HG03039 (cell line): ENCODE measurements at regions not wholly inside any gene's neighbourhood (a gene's known extent, or its start where the extent isn't known, plus 50 kb on each side); places are given as distances from the start of the nearest gene placed in this dataset.
"Not testable (repeated sequence)": the region's sequence is repeated elsewhere in the genome, so short reads cannot be mapped to it uniquely, and the experiment has no call there.

Source experiments
- ATAC-seq: cut with Tn5 transposase; IDR thresholded peaks from one replicate; pipeline ENCODE4 v1.9.1; 2021; ENCODE audit warnings: mild to moderate bottlenecking, moderate library complexity; ENCODE audit not compliant: unreplicated experiment

DNA sequence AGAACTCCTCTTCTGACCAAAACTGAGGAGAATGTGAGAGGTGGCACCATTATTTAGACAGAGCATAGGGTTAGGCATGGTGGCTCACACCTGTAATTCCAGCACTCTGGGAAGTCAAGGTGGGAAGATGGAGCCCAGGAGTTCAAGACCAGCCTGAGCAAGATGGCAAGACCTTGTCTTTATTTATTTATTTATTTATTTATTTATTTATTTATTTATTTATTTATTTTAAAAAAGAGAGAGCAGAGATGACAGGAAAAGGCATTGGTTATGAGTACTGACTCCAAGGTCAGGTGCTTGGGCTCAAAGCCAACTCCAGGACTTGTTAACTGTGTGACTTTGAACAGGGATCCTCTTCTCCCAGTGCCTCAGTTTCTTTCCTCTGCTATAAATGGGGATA lies 217.7 kb downstream of the MEX3B start:
- no peak for ATAC-seq

DNA sequence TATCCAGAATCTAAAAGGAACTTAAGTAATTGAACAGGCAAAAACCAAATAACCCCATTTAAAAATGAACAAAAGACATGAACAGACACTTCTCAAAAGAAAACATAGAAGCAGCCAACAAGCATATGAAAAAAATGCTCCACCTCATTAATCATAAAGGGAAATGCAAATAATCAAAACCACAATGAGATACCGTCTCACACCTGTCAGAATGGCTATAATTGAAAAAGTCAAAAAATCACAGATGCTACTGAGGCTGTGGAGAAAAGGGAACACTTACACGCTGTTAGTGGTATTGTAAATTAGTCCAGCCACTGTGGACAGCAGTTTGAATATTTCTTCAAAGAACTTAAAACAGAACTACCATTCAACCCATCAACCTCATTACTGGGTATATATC lies 220.7 kb downstream of the MEX3B start:
- no peak for ATAC-seq

DNA sequence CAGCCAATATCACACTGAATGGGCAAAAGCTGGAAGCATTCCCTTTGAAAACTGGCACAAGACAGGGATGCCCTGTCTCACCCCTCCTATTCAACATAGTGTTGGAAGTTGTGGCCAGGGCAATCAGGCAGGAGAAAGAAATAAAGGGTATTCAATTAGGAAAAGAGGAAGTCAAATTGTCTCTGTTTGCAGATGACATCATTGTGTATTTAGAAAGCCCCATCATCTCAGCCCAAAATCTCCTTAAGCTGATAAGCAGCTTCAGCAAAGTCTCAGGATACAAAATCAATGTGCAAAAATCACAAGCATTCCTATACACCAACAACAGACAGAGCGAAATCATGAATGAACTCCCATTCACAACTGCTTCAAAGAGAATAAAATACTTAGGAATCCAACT lies 223.2 kb downstream of the MEX3B start:
- not testable (repeated sequence) for ATAC-seq

DNA sequence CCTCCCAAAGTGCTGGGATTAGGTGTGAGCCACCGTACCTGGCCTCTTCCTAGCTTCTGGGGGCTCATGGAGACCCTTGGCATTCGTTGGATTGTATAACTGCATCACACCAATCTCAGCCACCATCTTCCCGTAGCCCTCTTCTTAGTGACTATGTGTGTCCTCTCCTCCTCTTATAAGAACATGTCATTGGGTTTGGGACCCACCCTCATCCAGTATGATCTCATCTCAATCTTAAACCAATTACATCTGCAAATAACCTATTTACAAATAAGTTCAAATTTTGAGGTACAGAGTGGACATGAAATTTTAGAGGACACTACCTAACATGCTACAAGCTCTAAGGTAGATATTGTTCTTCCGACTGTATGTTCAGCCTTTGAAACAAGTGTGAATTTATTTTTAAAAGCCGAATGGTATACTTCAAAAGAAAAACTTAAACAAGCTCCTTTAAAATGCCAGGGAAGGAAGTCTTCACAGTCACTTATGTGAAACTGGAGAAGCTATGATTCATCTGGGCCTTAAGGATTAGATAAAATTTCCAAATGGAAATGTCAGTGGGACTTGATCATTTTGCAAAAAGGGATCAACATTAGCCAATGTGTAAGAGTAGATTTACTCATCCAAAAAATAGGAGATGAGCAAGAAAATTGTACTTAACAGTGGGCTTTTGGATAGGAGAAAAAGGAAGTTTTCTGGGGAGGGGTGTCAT lies 225.7 kb downstream of the MEX3B start:
- no peak for ATAC-seq

DNA sequence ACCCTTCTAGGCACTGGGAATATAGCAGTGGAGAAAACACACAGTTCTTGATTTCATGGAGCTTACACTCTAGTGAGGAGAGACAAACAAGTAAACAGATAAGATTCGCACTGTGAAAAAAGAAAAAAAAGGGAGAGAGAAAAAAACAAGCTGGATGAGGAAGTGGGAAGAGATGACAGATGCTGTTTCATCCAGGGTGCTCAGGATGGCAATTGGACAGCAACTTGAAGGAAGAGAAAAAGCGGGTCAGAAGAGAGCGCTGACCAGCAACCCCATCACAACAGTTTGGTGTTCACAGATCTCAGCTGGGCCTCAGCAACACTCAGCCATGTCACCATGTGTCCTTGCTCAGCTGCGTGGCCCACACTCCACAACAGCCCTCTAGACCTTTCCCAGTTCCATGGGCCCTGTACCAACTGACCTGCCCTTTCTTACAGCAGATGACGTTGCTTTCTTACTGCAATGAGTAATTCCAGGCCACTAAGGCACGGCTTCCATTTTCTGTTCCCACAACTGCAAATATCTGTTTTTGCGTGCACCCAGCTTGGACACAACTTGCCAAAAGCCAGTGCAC lies 230.8 kb downstream of the MEX3B start:
- ATAC-seq = no peak

DNA sequence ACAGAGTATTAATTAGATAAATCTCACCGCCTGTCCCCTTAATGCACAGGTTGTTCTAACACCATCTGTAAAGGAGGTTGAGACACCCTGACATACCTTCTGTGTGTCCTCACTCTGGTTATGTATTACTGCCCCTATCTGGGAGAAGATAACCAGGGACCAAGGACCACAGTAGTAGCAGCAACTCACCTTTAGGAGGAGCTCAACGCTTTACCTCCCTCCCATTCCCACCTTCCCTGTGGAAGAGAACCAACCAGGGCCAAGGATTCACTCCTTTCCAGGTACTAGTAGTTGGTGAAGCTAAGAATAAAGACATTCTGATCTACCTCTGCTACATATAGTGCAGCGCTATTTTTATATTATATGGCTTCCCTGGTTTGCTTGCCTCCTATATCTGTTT lies 232.6 kb downstream of the MEX3B start:
- ATAC-seq = no peak

DNA sequence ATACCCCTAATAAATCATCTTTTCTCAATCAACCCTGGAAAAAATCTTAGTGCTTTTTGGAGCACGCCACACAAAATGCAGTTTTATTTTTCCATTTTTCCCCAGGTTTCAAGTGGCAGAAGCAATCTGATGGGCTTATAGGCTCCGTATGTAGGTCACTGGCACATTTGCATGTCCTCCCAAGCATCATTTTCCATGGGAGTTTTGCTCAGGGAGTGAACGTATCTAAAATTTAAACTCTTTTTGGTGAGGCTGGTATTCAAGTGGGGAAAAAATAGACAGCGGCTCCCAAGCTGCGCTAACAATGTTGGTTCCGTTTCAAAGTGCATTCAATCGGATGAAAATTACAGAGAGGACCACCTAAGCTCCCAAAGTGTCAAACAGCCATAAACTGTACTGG lies 233.4 kb downstream of the MEX3B start:
- no peak for ATAC-seq

DNA sequence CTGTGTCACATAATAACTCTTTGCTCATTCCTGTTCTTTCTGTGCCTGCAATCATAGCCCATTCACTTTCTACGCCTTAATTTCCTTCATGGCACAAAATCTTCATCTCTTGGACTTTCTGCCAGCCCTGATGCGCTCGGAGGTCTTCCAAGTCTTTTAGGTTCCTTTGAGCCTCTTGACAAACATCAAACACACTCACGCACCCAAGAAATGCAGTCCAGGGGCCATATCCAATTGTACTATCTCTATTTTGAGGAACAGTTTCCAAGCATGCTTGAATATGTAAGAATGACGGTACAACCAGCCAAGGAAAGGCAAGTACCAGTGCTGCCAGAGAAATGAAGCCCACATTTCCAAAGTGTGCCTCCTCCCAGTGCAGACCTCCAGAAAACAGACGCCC lies 234.1 kb downstream of the MEX3B start:
- ATAC-seq = no peak

DNA sequence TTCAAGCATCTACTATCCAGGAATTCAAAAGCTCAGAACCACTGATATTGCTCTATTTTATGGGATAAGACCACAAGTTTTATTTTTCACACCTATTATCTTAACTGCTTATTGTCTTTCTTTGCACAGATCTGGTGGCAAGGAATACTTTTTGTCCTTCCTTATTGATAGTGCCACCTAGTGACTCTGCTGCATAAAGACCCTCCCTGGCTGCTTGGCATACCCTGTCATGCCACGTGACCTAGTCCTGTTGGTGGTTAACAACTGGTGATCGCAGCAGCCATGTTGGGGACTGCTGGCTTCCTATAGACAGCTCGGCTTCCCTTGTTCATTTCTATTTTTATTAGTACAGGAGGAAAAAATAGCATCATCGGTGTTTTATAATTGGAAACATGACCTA lies 236.3 kb downstream of the MEX3B start:
- ATAC-seq = no peak

DNA sequence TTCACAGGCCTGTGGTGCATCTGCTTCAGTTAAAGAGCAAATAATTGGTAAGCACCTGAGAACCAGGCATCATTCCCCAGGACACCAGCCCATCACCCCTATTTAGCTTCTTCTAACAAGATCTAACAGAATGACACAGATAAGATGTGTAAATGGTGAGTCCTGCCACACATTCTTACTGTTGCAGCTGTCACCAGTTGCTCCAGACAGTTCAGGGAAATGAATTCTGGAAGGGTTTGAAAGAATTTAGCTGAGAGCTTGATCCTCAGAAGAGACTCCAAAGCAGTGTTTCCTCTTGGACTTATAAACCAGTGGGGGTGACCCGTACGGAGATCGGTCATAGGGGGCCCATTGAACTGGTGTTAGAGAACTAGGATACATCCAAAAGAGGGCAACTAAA lies 238.0 kb downstream of the MEX3B start:
- no peak for ATAC-seq

DNA sequence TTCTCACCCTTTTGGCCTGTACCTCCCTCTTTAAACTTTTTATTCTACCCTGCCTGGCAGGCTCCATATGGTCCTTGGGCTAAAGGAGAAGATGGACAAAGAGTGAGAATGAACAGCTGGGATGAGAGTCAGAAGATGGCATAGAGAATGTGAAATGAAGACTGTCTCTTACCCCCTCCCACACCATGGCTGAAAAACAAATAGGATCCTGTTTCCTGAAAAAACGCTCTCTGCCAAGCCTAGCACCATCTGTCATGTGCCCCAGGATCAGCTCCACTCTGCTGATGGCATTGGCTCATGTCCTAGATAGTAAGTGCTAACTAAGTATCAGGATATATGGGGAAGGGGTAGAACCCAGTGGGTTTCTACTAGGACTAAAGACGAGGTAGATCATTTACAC lies 238.6 kb downstream of the MEX3B start:
- no peak for ATAC-seq

DNA sequence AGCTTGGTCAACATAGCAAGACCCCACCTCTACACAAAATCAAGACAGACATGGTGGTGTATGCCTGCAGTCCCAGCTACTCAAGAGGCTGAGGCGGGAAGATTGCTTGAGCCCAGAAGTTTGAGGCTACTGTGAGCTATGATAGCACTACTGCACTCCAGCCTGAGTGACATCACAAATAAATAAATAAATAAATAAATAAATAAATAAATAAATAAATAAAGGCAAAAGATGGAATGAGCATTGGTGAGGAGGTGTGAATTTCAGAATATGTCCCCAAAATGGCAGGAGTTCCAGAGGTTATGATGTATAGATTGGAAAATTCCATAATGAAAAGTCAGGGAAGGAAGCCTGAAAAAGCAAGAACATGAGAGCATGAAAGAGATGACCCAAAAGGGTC lies 249.9 kb downstream of the MEX3B start:
- no peak for ATAC-seq

DNA sequence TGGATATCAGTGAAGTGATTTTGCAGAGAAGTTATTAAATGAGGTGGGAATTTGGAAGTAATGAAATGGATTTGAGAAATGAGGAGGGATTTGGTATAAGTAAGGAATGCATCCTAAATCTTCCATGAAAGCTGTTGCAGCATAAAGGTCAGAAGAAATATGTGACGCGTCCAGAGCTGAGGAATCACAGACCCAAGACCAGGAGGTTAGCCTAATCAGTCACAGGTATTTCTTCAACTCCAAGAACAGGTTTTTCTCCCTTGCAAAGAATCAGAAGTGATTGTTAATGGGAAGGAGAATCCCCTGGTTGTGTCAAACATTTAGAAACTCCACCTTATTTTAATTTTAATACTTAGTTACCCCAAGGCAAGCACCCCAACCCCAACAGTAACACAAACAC lies 253.2 kb downstream of the MEX3B start:
- no peak for ATAC-seq

DNA sequence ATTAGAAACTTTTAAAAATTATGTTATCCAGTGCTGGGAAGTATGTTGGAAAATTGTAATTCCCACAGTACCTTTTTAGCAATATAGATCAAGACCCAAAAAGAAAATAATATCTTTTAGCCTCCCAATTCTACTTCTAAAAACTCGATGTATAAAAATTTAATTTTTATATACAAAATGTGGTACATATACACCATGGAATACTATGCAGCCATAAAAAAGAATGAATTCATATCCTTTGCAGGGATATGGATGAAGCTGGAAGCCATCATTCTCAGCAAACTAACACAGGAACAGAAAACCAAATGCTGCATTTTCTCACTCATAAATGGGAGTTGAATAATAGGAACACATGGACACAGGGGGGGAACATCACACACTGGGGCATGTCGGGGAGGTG lies 254.5 kb downstream of the MEX3B start:
- ATAC-seq = not testable (repeated sequence)

DNA sequence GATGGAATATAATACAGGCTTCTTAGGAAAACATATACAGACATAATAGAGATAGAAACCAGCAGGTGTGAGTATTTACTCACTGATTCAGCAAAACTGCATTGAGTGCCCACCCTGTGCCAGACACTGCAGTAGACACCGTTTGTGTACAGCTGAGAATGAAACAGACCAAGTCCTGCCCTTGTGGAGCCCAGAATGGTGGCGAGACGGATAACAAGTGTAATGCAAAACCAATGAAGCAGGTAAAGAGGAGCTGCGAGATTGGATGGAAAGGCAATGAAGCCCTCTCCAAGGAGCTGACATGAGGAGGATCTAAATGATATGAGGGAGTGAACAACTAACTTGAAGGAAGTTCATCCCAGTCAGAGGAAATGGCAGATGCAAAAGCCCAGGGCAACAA lies 256.4 kb downstream of the MEX3B start:
- ATAC-seq = no peak

DNA sequence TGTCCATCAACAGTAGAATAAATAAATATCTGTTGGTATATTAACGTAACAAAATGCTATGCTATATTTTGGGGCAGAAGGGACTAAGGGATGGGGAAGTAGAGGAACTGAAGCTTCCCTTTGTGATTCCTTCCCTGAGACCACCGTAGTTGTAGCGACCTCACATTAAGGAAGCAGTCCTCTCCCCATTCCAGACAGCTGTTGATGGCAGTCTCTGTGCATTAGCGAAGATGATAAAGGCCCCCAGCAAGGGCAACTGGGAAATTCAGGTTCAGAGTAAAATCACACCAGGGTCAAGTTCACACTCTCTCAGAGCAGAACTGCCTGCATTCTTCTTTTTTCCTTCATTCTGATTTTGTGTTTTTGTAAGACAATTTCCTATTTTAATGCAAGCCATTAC lies 259.0 kb downstream of the MEX3B start:
- no peak for ATAC-seq

DNA sequence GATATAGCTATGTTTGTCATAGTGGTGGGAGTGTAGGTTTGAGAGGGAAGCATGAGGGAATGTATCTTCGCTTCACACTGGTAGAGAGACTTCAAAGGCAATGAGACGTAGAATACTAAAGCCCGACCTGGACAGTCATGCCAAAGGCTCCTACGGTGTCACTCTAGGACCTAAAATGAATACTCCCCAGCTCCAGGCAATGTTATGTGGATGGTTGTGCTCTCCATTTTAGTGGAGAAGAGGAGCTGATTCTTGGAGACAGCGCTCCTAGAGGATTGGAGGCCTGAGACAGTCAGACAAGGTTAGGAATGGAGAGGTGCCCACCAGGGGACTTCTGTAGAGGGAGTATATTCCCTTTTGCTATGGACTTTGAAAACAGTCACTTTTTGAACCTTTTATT lies 260.1 kb downstream of the MEX3B start:
- ATAC-seq = no peak

DNA sequence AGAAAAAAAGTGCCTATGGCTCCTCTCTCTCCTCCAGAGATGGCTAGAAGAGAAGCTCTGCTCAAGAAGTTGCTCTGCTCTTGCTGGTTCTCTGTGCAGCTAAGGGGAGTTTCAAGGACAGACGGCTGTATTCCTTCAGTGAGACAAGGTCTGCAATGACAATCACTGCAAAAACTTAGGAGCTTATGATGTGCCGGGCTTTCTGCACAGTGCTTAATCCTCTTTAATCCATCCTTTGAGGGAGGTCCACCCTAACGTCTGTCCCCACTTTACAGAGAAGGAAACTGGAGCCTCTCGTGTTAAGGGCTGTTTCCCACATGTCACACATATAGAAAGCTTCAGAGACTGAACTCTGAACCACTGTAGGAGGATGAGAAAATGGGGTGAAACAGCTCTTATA lies 260.6 kb downstream of the MEX3B start:
- no peak for ATAC-seq

DNA sequence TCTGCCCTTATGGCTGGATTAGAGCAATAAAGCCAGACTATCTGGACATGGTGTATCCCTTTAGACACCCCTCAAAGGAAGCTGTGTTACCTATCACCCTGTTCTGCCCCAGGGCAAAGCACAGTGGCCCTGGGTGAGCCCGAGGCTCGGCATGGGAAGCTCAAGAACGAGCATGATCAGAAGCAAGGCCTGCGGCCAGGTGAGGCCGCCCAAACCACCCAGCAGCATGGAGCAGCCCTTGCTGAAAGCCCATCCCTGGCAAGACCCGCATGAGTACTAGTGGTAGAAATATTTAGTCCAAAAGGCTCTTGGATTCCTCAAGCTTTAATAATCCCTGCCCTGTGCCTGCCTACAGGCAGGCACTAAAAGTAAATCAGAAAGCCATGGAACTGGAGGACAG lies 261.1 kb downstream of the MEX3B start:
- no peak for ATAC-seq

DNA sequence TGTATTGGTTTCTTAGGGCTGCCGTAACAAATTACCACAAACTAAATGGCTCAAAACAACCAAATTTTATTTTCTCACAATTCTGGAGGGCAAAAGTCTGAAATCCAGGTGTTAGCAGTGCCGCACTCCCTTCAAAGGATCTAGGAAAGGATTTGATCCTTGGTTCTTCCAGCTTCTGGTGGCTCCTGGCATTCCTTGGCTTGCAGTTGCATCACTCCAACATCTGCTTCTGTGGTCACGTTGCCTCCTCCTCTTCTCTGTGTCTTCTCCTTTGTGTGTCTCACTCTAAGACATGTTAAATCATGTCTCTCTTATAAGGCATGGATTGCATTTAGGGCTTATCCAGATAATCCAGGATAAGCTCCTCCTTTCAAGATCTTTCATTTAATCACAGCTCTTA lies 262.2 kb downstream of the MEX3B start:
- ATAC-seq = no peak

DNA sequence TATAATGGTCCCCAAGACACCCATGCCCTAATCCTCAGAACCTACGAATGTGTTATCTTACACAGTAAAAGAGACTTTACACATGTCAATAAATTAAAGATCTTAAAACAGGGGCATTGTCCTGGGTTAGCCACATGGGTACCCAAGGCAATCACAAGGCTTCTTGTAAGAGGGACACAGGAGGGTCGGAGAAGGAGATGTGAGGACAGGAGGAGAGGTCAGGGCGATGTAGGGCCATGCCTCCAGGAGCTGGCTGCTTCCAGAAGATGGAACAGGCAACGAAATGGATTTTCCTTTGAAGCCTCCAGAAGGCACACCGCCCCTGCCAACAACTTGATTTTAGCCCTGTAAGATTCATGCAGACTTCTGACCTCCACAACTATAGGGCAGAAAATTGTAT lies 262.7 kb downstream of the MEX3B start:
- ATAC-seq = no peak

DNA sequence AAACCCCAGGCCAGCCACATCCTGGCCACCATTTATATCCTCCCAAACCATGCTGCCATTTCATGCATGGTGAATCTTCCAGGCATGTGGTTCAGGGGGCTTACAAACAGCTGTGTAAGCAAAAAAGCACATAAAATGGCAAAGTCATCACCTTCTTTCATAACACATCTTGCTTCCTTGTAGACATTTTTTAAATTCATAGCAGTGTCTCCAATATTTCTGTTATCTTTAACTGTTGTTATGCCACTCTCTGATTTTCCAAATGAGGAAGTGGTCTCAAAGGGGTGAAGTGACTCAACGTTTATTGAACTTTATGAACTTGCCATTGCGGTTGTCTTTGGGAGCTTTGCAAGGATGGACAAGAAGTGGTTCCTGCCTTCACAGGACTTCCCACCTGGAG lies 264.4 kb downstream of the MEX3B start:
- ATAC-seq = no peak

DNA sequence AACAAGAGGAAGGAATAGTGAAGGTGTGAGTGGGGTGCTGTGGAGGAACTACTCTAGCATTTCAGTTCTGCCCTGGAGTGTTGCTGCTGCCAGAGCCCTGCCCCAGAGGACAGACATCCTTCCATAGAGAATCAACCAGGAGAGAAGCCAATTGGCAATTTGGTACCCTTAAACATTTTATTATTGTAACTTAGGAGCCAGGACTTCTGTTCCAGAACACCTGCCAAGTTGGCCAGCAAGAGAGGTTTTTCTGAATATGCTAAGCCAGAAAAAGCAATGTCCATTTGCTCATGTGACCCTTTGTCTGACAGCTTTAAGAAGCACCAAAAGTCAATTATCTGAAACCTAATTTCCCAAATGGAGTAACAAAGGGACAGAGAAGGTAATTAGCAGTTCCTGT lies 264.9 kb downstream of the MEX3B start:
- no peak for ATAC-seq
